HepG2 (cell line): ENCODE measurements at regions not wholly inside any gene's neighbourhood (a gene's known extent, or its start where the extent isn't known, plus 50 kb on each side); places are given as distances from the start of the nearest gene placed in this dataset.
A peak's percentile ranks its signal among the peaks of the same experiment; 100 is the strongest.

ENCODE experiments used
- ATAC-seq: fragments of 200-7000 bp; cut with Tn5 transposase; 3 replicates; pipeline ENCODE4 v1.9.1; 2020; ENCODE audit warnings: mild to moderate bottlenecking, moderate library complexity
- BruUV-seq: library from RNA; stranded (reverse); fragments of 400-500 nt; replicated peaks from 2 replicates; lab custom pipeline; 2021; lab: Mats Ljungman, UMichigan
- CTCF ChIA-PET: fragments of 300-600 bp; formaldehyde crosslinking; extraction: SDS; loops from one replicate; lab custom pipeline; 2021; ENCODE audit warnings: low total read pairs, inconsistent platforms, low intra/inter-chr PET ratio; lab: Yijun Ruan, JAX
- POLR2A ChIA-PET: fragments of 350-600 bp; sonication (Branson Sonifier 250); formaldehyde crosslinking; loops from one replicate; lab custom pipeline; 2020; ENCODE audit warnings: antibody characterized with exemption, inconsistent platforms; lab: Yijun Ruan, JAX
- DNase-seq: peaks from one replicate; pipeline ENCODE4 v3.0.0-alpha.2; 2015; ENCODE audit warnings: low spot score
- FAIRE-seq: peaks from 3 replicates; lab custom pipeline; 2011; peaks lifted over from hg19 to GRCh38; lab: Jason Lieb, UNC
- H2AFZ ChIP-seq: one replicate; pipeline ENCODE4 v1.6.1; 2011; ENCODE audit warnings: low read length, inconsistent platforms
- H3K27ac ChIP-seq: fragments of 300-600 bp; 3 replicates; pipeline ENCODE4 v1.8.0; 2011; ENCODE audit warnings: mixed run types, mild to moderate bottlenecking, mixed read lengths, low read length, inconsistent platforms; ENCODE audit not compliant: insufficient read depth; ENCODE audit errors: extremely low read length
- H3K27me3 ChIP-seq, 2 experiments: fragments of 200-600 bp in 1 of 2; 2 replicates in 1 of 2; 3 replicates in 1 of 2; pipeline versions ENCODE4 v1.6.0 to v1.8.0; 2011; ENCODE audit warnings: low read length in 2 of 2, mild to moderate bottlenecking in 2 of 2, moderate library complexity in 2 of 2, inconsistent platforms in 1 of 2; ENCODE audit not compliant: insufficient read depth in 2 of 2, control insufficient read depth in 1 of 2
- H3K36me3 ChIP-seq, 2 experiments: fragments of 200-600 bp in 1 of 2; replicated peaks in 1 of 2; 2 replicates in 1 of 2; 3 replicates in 1 of 2; pipeline versions ENCODE4 v1.5.1 to v1.8.0; 2011; ENCODE audit warnings: low read length in 2 of 2, inconsistent platforms in 1 of 2; ENCODE audit not compliant: insufficient read depth in 2 of 2, control insufficient read depth in 1 of 2
- H3K4me1 ChIP-seq: 2 replicates; pipeline ENCODE4 v1.5.1; 2012; ENCODE audit warnings: low read length, inconsistent platforms; ENCODE audit not compliant: insufficient read depth
- H3K4me2 ChIP-seq: 2 replicates; pipeline ENCODE4 v1.6.0; 2011; ENCODE audit warnings: low read depth, low read length, inconsistent platforms
- H3K4me3 ChIP-seq, 3 experiments: fragments of 200-600 bp in 1 of 3; sonication (generic), shearing (Covaris generic) in 1 of 3; replicated peaks in 1 of 3; 2 replicates each; pipeline ENCODE4 v1.5.1; 2011 to 2016; ENCODE audit warnings: low read length in 3 of 3, inconsistent platforms in 2 of 3, low read depth in 2 of 3, mild to moderate bottlenecking in 2 of 3, control low read depth in 1 of 3, mixed read lengths in 1 of 3; ENCODE audit not compliant: insufficient read depth in 1 of 3
- H3K79me2 ChIP-seq: one replicate; pipeline ENCODE4 v1.6.1; 2011; ENCODE audit warnings: low read length, inconsistent platforms; ENCODE audit not compliant: insufficient read depth
- H3K9ac ChIP-seq: 2 replicates; pipeline ENCODE4 v1.6.0; 2011; ENCODE audit warnings: mild to moderate bottlenecking, low read depth, low read length, inconsistent platforms; ENCODE audit not compliant: insufficient read depth
- H3K9me3 ChIP-seq: 2 replicates; pipeline ENCODE4 v1.5.1; 2012; ENCODE audit warnings: mild to moderate bottlenecking, low read length
- H4K20me1 ChIP-seq: 2 replicates; pipeline ENCODE4 v1.6.0; 2011; ENCODE audit warnings: inconsistent platforms, mild to moderate bottlenecking, low read length, moderate library complexity; ENCODE audit not compliant: insufficient read depth
- ARNT2 ChIP-seq: sonication (generic); formaldehyde crosslinking; IDR thresholded peaks from 2 replicates; pipeline ENCODE4 v1.8.0; 2022; ENCODE audit warnings: mild to moderate bottlenecking, low read depth, missing genetic modification reagents, moderate library complexity
- HOMEZ ChIP-seq: IDR thresholded peaks from 2 replicates; pipeline ENCODE4 v1.6.1; 2016; ENCODE audit warnings: low read depth
- KAT8 ChIP-seq: IDR thresholded peaks from 2 replicates; pipeline ENCODE4 v1.6.1; 2016; ENCODE audit warnings: missing genetic modification reagents, missing compliant biosample characterization
- KLF9 ChIP-seq: IDR thresholded peaks from 2 replicates; pipeline ENCODE4 v1.6.1; 2016; ENCODE audit warnings: low read depth
- MAFK ChIP-seq, 2 experiments: IDR thresholded peaks in 1 of 2; conservative IDR thresholded peaks in 1 of 2; 2 replicates each; pipeline ENCODE4 v1.6.1; 2011; ENCODE audit warnings: improper control_type of control experiment in 2 of 2, low read length in 2 of 2
- MEF2D ChIP-seq: sonication (generic); formaldehyde crosslinking; IDR thresholded peaks from 2 replicates; pipeline ENCODE4 v1.5.1; 2020; ENCODE audit warnings: mild to moderate bottlenecking, missing genetic modification reagents
- SIN3A ChIP-seq: IDR thresholded peaks from 2 replicates; pipeline ENCODE4 v1.6.1; 2011; ENCODE audit warnings: low read depth, mild to moderate bottlenecking, control low read depth, low read length, borderline replicate concordance
- SIX1 ChIP-seq: sonication (generic); formaldehyde crosslinking; IDR thresholded peaks from 2 replicates; pipeline ENCODE4 v1.4.0; 2020; ENCODE audit warnings: missing genetic modification reagents, borderline replicate concordance
- SMAD1 ChIP-seq: sonication (generic); formaldehyde crosslinking; IDR thresholded peaks from 2 replicates; pipeline ENCODE4 v1.4.0; 2020; ENCODE audit warnings: missing genetic modification reagents, low read depth, mild to moderate bottlenecking, borderline replicate concordance
- TERF1 ChIP-seq: sonication (generic); formaldehyde crosslinking; IDR thresholded peaks from 2 replicates; pipeline ENCODE4 v1.8.0; 2022; ENCODE audit warnings: mild to moderate bottlenecking, missing genetic modification reagents, moderate library complexity
- TFAP4 ChIP-seq: sonication (generic); IDR thresholded peaks from 2 replicates; pipeline ENCODE4 v1.6.1; 2016; ENCODE audit warnings: low read depth, borderline replicate concordance
- TRAFD1 ChIP-seq: sonication (generic); formaldehyde crosslinking; IDR thresholded peaks from 2 replicates; pipeline ENCODE4 v1.5.1; 2020; ENCODE audit warnings: missing genetic modification reagents, mild to moderate bottlenecking, borderline replicate concordance
- ZNF784 ChIP-seq: sonication (generic); formaldehyde crosslinking; IDR thresholded peaks from 2 replicates; pipeline ENCODE4 v1.5.1; 2020; ENCODE audit warnings: missing genetic modification reagents, mild to moderate bottlenecking, borderline replicate concordance
- WGBS: methylation state at CpG from one replicate; pipeline ENCODE4 v1.1.6; 2017; ENCODE audit warnings: low lambda C conversion rate; 5-methylcytosine and 5-hydroxymethylcytosine counted together
- in situ Hi-C: cut with HindIII; loops from 2 replicates; pipeline ENCODE4 v1.10.0; 2017; ENCODE audit warnings: low pct_unique_long_range_greater_than_20kb; ENCODE audit not compliant: extremely low pct_ligation_motif_present
- intact Hi-C: fragments of 100-400 bp; cut with micrococcal nuclease; formaldehyde crosslinking; loops from one replicate; pipeline ENCODE4 v1.10.0; 2022; ENCODE audit not compliant: unreplicated experiment

GRCh38 chr12:102571889-102572288 is 91.5 kb upstream of the IGF1 start:
- DNase-seq, result no peak
- no peak for ATAC-seq
- H3K36me3 ChIP-seq, result no peaks in the 10 kb centered on the region
- H4K20me1 ChIP-seq, result no peaks in the 10 kb centered on the region
- H3K9me3 ChIP-seq, result no peaks in the 10 kb centered on the region
- no peak overlapping the region for H3K4me2 ChIP-seq
- no TSS peak for BruUV-seq
- no peaks in the 10 kb centered on the region for H3K79me2 ChIP-seq
- POLR2A ChIA-PET, result no interaction called here
- H3K4me1 ChIP-seq, result no peaks in the 10 kb centered on the region
- WGBS, result 8% methylated on average over 3 of the region's 3 CpGs
- H3K4me3 ChIP-seq, result no peak overlapping the region
- no peak overlapping the region for H2AFZ ChIP-seq
- H3K9ac ChIP-seq, result no peak overlapping the region
- no peak for FAIRE-seq
- intact Hi-C loops (no loop called here), in situ Hi-C loops (no loop called here)
- TF ChIP-seq TRAFD1 (CRISPR knock-in tag) (no peak), SIN3A (no peak), MAFK (conservative IDR thresholded peaks at IDR 0.05 in 1 of 2, IDR thresholded peaks at IDR 0.05 in 1 of 2; ENCODE audit: low read length in 2 of 2) (peak; percentile 21 to 34; a peak in 1 of 4 replicates), ZNF784 (CRISPR knock-in tag) (no peak), MEF2D (no peak)
- CTCF ChIA-PET, result no interaction called here
- H3K27ac ChIP-seq, result no peak overlapping the region
- H3K27me3 ChIP-seq, result no peaks in the 10 kb centered on the region

- 15% methylated on average over 2 of the region's 2 CpGs for WGBS
- H3K9ac ChIP-seq, result no peak overlapping the region
- DNase-seq (no peak), ATAC-seq (no peak), FAIRE-seq (no peak)
- H2AFZ ChIP-seq, result no peak overlapping the region
- H3K4me1 ChIP-seq, result no peaks in the 10 kb centered on the region
- BruUV-seq, result no TSS peak
- no peaks in the 10 kb centered on the region for H3K79me2 ChIP-seq
- no peaks in the 10 kb centered on the region for H3K27me3 ChIP-seq
- no peaks in the 10 kb centered on the region for H4K20me1 ChIP-seq
- H3K9me3 ChIP-seq, result no peaks in the 10 kb centered on the region
- POLR2A ChIA-PET, result no interaction called here
- intact Hi-C loops (no loop called here), in situ Hi-C loops (no loop called here)
- no peaks in the 10 kb centered on the region for H3K36me3 ChIP-seq
- CTCF ChIA-PET, result no interaction called here
- no peak overlapping the region for H3K27ac ChIP-seq
- H3K4me3 ChIP-seq, result no peak overlapping the region
- no peak overlapping the region for H3K4me2 ChIP-seq
- TF ChIP-seq TERF1 (CRISPR knock-in tag) (no peak), SMAD1 (CRISPR knock-in tag) (no peak), TFAP4 (no peak), HOMEZ (CRISPR knock-in tag) (no peak), SIX1 (no peak), KAT8 (CRISPR knock-in tag) (no peak), KLF9 (CRISPR knock-in tag) (no peak), ARNT2 (CRISPR knock-in tag) (no peak)
Observed at GRCh38 chr12:102570256-102570655, 89.9 kb upstream of the IGF1 start.
